Hepatic stellate cell (primary cell): ENCODE measurements at regions not wholly inside any gene's neighbourhood (a gene's known extent, or its start where the extent isn't known, plus 50 kb on each side); places are given as distances from the start of the nearest gene placed in this dataset.
A peak's percentile ranks its signal among the peaks of the same experiment; 100 is the strongest.

Experiments used
- DNase-seq: peaks from one replicate; pipeline ENCODE4 v3.0.0; 2011; ENCODE audit warnings: low spot score

GRCh38 chr6:137780447-137781034 lies 86.5 kb upstream of the TNFAIP3 start:
- DNase-seq, result peak; percentile 21

GRCh38 chr6:137781639-137782038 lies 85.4 kb upstream of the TNFAIP3 start:
- DNase-seq, result no peak

- no peak for DNase-seq
Observed at GRCh38 chr6:137782166-137783039, 84.7 kb upstream of the TNFAIP3 start.

- no peak for DNase-seq
Observed at GRCh38 chr6:137783710-137784109, 83.3 kb upstream of the TNFAIP3 start.

- no peak for DNase-seq
Observed at GRCh38 chr6:137784583-137784982, 82.5 kb upstream of the TNFAIP3 start.

- DNase-seq, result no peak
Observed at GRCh38 chr6:137787016-137787415, 80.0 kb upstream of the TNFAIP3 start.

- no peak for DNase-seq
Observed at GRCh38 chr6:137788248-137788647, 78.8 kb upstream of the TNFAIP3 start.

- DNase-seq, result no peak
Observed at GRCh38 chr6:137791281-137792159, 75.5 kb upstream of the TNFAIP3 start.

- DNase-seq, result no peak
Observed at GRCh38 chr6:137792160-137793033, 74.7 kb upstream of the TNFAIP3 start.

GRCh38 chr6:137793805-137794515 lies 73.1 kb upstream of the TNFAIP3 start:
- DNase-seq, result no peak

GRCh38 chr6:137794516-137795201 lies 72.4 kb upstream of the TNFAIP3 start:
- no peak for DNase-seq

- DNase-seq, result no peak
Observed at GRCh38 chr6:137795501-137795900, 71.6 kb upstream of the TNFAIP3 start.

- no peak for DNase-seq
Observed at GRCh38 chr6:137798261-137798660, 68.8 kb upstream of the TNFAIP3 start.

GRCh38 chr6:137798846-137799245 lies 68.2 kb upstream of the TNFAIP3 start:
- no peak for DNase-seq

GRCh38 chr6:137799950-137800568 lies 67.0 kb upstream of the TNFAIP3 start:
- no peak for DNase-seq

GRCh38 chr6:137800762-137801161 lies 66.3 kb upstream of the TNFAIP3 start:
- no peak for DNase-seq

- DNase-seq, result no peak
Observed at GRCh38 chr6:137801352-137802114, 65.5 kb upstream of the TNFAIP3 start.

GRCh38 chr6:137802408-137803182 lies 64.5 kb upstream of the TNFAIP3 start:
- no peak for DNase-seq
